OCI-LY3 (cell line): ENCODE measurements at regions not wholly inside any gene's neighbourhood (a gene's known extent, or its start where the extent isn't known, plus 50 kb on each side); places are given as distances from the start of the nearest gene placed in this dataset.

Source experiments
- H2AFZ ChIP-seq: fragments of 200-600, 300-600 bp; shearing (Covaris generic); 2 replicates; pipeline ENCODE4 v1.6.0; 2014; ENCODE audit warnings: antibody characterized with exemption, low read depth, low read length
- H3K27ac ChIP-seq: fragments of 200-600, 300-600 bp; sonication (generic); 2 replicates; pipeline ENCODE4 v1.5.1; 2014; ENCODE audit warnings: mild to moderate bottlenecking, low read length, moderate library complexity, mixed read lengths
- H3K27me3 ChIP-seq: fragments of 200-600, 300-600 bp; sonication (generic); 2 replicates; pipeline ENCODE4 v1.6.1; 2014; ENCODE audit warnings: low read depth, low read length, mixed read lengths
- H3K36me3 ChIP-seq: fragments of 200-600, 300-600 bp; sonication (generic); replicated peaks from 2 replicates; pipeline ENCODE3; 2014; ENCODE audit warnings: low read depth, low read length, mixed read lengths
- H3K4me1 ChIP-seq: fragments of 300-600, 200-600 bp; sonication (generic); 2 replicates; pipeline ENCODE4 v1.6.1; 2014; ENCODE audit warnings: low read length, mixed read lengths
- H3K4me2 ChIP-seq: fragments of 200-600, 300-600 bp; sonication (generic); 2 replicates; pipeline ENCODE4 v1.6.1; 2014; ENCODE audit warnings: low read length, mixed read lengths
- H3K4me3 ChIP-seq: fragments of 300-600, 200-600 bp; sonication (generic); 2 replicates; pipeline ENCODE4 v1.5.1; 2014; ENCODE audit warnings: antibody characterized with exemption, mild to moderate bottlenecking, low read length, moderate library complexity
- H3K79me2 ChIP-seq: fragments of 300-600, 200-600 bp; shearing (Covaris generic); 2 replicates; pipeline ENCODE4 v1.6.1; 2014; ENCODE audit warnings: mild to moderate bottlenecking, low read length, mixed read lengths
- H3K9ac ChIP-seq: fragments of 300-600, 200-600 bp; shearing (Covaris generic); 2 replicates; pipeline ENCODE4 v1.6.0; 2014; ENCODE audit warnings: mild to moderate bottlenecking, low read length, moderate library complexity
- H3K9me3 ChIP-seq: fragments of 200-600, 300-600 bp; shearing (Covaris generic); 2 replicates; pipeline ENCODE4 v1.6.1; 2014; ENCODE audit warnings: low read length, mixed read lengths; ENCODE audit not compliant: insufficient read depth
- H4K20me1 ChIP-seq: fragments of 200-600, 300-600 bp; sonication (generic); 2 replicates; pipeline ENCODE4 v1.6.1; 2016; ENCODE audit warnings: low read length, mixed read lengths; ENCODE audit not compliant: insufficient read depth
- CTCF ChIP-seq: fragments of 200-600, 300-600 bp; sonication (generic); IDR thresholded peaks from 2 replicates; pipeline ENCODE4 v1.5.1; 2014; ENCODE audit warnings: antibody characterized with exemption, low read length, low read depth
- EZH2phosphoT487 ChIP-seq: fragments of 200-600 bp; shearing (Covaris generic); IDR thresholded peaks from 2 replicates; pipeline ENCODE4 v1.6.1; 2018; ENCODE audit warnings: antibody characterized with exemption, mixed run types, low read depth

GRCh38 chr6:79150733-79151132 lies 72.7 kb upstream of the PHIP start:
- H3K4me2 ChIP-seq, result no peak overlapping the region
- TF ChIP-seq CTCF (no peak), EZH2phosphoT487 (no peak)
- H4K20me1 ChIP-seq, result no peaks in the 10 kb centered on the region
- H3K9me3 ChIP-seq, result no peaks in the 10 kb centered on the region
- no peaks in the 10 kb centered on the region for H3K27me3 ChIP-seq
- no peaks in the 10 kb centered on the region for H3K36me3 ChIP-seq
- no peaks in the 10 kb centered on the region for H3K4me1 ChIP-seq
- no peak overlapping the region for H3K4me3 ChIP-seq
- H2AFZ ChIP-seq, result no peak overlapping the region
- no peaks in the 10 kb centered on the region for H3K79me2 ChIP-seq
- H3K27ac ChIP-seq, result no peak overlapping the region
- H3K9ac ChIP-seq, result no peak overlapping the region

DNA sequence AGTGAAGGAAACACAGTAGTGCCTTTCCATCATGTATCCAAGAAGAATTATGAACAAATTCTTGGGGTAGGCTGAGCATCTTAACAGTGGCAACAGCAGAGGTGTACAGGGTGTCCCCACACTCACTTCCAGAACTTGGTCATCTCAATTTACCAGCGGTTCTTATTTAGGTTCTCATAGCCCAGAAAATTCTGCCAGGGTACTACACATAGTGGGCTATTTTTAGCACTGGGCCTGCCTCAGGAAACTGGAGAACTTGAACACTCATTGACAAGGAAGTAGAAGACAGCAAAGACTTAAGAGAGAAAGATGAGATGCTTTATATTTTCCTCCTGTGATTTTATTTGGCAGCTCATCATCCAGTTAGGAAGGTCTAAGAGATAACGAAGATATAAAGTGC lies 71.8 kb upstream of the PHIP start:
- Histone ChIP-seq H3K79me2 (no peaks in the 10 kb centered on the region), H4K20me1 (no peaks in the 10 kb centered on the region), H3K27ac (no peak overlapping the region), H3K4me2 (no peak overlapping the region), H3K4me3 (no peak overlapping the region), H3K27me3 (no peaks in the 10 kb centered on the region), H3K9ac (no peak overlapping the region), H3K9me3 (no peaks in the 10 kb centered on the region), H3K4me1 (no peaks in the 10 kb centered on the region), H3K36me3 (no peaks in the 10 kb centered on the region), H2AFZ (no peak overlapping the region; the same call in 1 of the 2 replicates)
- no peak for TF ChIP-seq EZH2phosphoT487
- no peak for TF ChIP-seq CTCF

DNA sequence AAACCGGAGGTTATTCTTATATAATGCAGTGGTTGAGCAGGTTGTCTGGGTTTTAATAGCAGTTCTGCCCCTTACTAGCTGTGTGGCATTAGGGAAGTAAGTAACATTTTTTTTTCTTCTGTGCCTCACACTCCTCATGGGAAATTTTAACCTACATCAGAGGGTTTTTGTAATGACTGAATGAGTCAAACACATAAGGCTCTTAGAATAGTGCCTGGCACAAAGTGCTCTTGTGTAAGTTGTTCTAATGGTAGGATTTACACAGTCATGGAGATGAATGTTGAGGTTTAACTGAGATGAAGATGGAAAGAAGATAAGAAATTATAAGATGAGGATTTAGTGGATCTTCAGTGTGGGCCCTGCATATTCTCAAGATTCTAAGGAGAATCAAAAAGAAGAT lies 68.4 kb upstream of the PHIP start:
- no peaks in the 10 kb centered on the region for H3K4me1 ChIP-seq
- no peak overlapping the region for H3K9ac ChIP-seq
- no peaks in the 10 kb centered on the region for H4K20me1 ChIP-seq
- no peaks in the 10 kb centered on the region for H3K27me3 ChIP-seq
- no peak overlapping the region for H3K4me2 ChIP-seq
- H3K27ac ChIP-seq, result no peak overlapping the region
- H3K36me3 ChIP-seq, result no peaks in the 10 kb centered on the region
- no peak overlapping the region for H2AFZ ChIP-seq
- H3K79me2 ChIP-seq, result no peaks in the 10 kb centered on the region
- no peaks in the 10 kb centered on the region for H3K9me3 ChIP-seq
- TF ChIP-seq EZH2phosphoT487, result no peak
- no peak for TF ChIP-seq CTCF
- H3K4me3 ChIP-seq, result no peak overlapping the region

DNA sequence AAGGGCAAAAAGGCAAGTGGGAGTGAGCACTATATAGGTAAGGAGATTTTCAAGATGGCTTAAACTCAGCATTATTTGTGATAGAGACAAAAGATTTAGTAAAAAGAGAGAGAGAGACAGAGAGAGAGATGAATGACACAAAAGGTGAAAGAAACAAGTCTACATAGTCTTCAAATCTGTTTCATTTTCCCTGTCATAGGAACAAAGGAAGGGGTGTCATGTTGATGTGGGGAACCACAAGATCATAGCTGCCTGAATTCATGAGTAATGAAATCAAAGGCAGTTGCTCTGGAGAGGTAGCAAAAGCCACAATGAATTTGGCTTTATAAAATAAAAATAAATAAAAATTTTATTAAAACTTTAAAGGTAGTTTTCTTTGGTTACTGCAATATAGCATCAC lies 67.2 kb upstream of the PHIP start:
- no peak for TF ChIP-seq CTCF
- no peak for TF ChIP-seq EZH2phosphoT487
- no peak overlapping the region for H3K4me3 ChIP-seq
- H3K9ac ChIP-seq, result no peak overlapping the region
- H3K4me1 ChIP-seq, result no peaks in the 10 kb centered on the region
- H2AFZ ChIP-seq, result no peak overlapping the region
- no peaks in the 10 kb centered on the region for H3K9me3 ChIP-seq
- no peak overlapping the region for H3K4me2 ChIP-seq
- H3K36me3 ChIP-seq, result no peaks in the 10 kb centered on the region
- no peak overlapping the region for H3K27ac ChIP-seq
- no peaks in the 10 kb centered on the region for H3K79me2 ChIP-seq
- H4K20me1 ChIP-seq, result no peaks in the 10 kb centered on the region
- H3K27me3 ChIP-seq, result no peaks in the 10 kb centered on the region
